ENCODE measurements at regions not wholly inside any gene's neighbourhood (a gene's known extent, or its start where the extent isn't known, plus 50 kb on each side); places are given as distances from the start of the nearest gene placed in this dataset.

- H3K4me1 Mint-ChIP-seq (ENCODE audit: low read depth in 2 of 2), result no peaks in the 10 kb centered on the region
- H3K4me3 Mint-ChIP-seq, result no peak overlapping the region
- H3K27me3 Mint-ChIP-seq, result no peaks in the 10 kb centered on the region
- DNase-seq (ENCODE audit: low spot score) (no peak), ATAC-seq (no peak)
- H3K36me3 Mint-ChIP-seq, result no peaks in the 10 kb centered on the region
- peaks cover 18% of the 10 kb centered on the region for H3K9me3 Mint-ChIP-seq
- H3K27ac Mint-ChIP-seq, result no peak overlapping the region
Measured at GRCh38 chr2:187102381-187102780, 253.4 kb upstream of the ZSWIM2 start.

GRCh38 chr2:187098154-187098553 is 249.2 kb upstream of the ZSWIM2 start:
- H3K27ac Mint-ChIP-seq, result no peak overlapping the region
- peaks cover 14% of the 10 kb centered on the region for H3K9me3 Mint-ChIP-seq
- ATAC-seq (no peak), DNase-seq (ENCODE audit: low spot score) (no peak)
- H3K27me3 Mint-ChIP-seq, result no peaks in the 10 kb centered on the region
- no peaks in the 10 kb centered on the region for H3K4me1 Mint-ChIP-seq (ENCODE audit: low read depth in 2 of 2)
- H3K4me3 Mint-ChIP-seq, result no peak overlapping the region
- no peaks in the 10 kb centered on the region for H3K36me3 Mint-ChIP-seq

- ATAC-seq, result no peak
- Mint-ChIP-seq H3K36me3 (peaks cover 8% of the 10 kb centered on the region), H3K27me3 (no peaks in the 10 kb centered on the region), H3K27ac (no peak overlapping the region), H3K4me1 (ENCODE audit: low read depth in 2 of 2) (no peaks in the 10 kb centered on the region), H3K9me3 (peaks cover 20% of the 10 kb centered on the region), H3K4me3 (no peak overlapping the region)
- no peak for DNase-seq (ENCODE audit: low spot score)
Measured at GRCh38 chr2:187093771-187094412, 244.9 kb upstream of the ZSWIM2 start.

GRCh38 chr2:187091664-187092063 is 242.7 kb upstream of the ZSWIM2 start:
- ATAC-seq (no peak), DNase-seq (ENCODE audit: low spot score) (no peak)
- Mint-ChIP-seq H3K9me3 (peaks cover 10% of the 10 kb centered on the region), H3K4me1 (ENCODE audit: low read depth in 2 of 2) (no peaks in the 10 kb centered on the region), H3K36me3 (peaks cover 13% of the 10 kb centered on the region), H3K27me3 (no peaks in the 10 kb centered on the region), H3K27ac (no peak overlapping the region), H3K4me3 (no peak overlapping the region)

GRCh38 chr2:187084524-187084923 is 235.6 kb upstream of the ZSWIM2 start:
- Mint-ChIP-seq H3K9me3 (peaks cover 20% of the 10 kb centered on the region), H3K4me3 (no peak overlapping the region), H3K4me1 (ENCODE audit: low read depth in 2 of 2) (no peaks in the 10 kb centered on the region), H3K27ac (no peak overlapping the region), H3K27me3 (no peaks in the 10 kb centered on the region), H3K36me3 (peaks cover 12% of the 10 kb centered on the region)
- ATAC-seq (no peak), DNase-seq (ENCODE audit: low spot score) (no peak)

- no peaks in the 10 kb centered on the region for H3K27me3 Mint-ChIP-seq
- H3K36me3 Mint-ChIP-seq, result no peaks in the 10 kb centered on the region
- peaks cover 24% of the 10 kb centered on the region for H3K9me3 Mint-ChIP-seq
- DNase-seq (ENCODE audit: low spot score) (no peak), ATAC-seq (no peak)
- no peak overlapping the region for H3K27ac Mint-ChIP-seq
- H3K4me3 Mint-ChIP-seq, result no peak overlapping the region
- no peaks in the 10 kb centered on the region for H3K4me1 Mint-ChIP-seq (ENCODE audit: low read depth in 2 of 2)
Measured at GRCh38 chr2:187081461-187081860, 232.5 kb upstream of the ZSWIM2 start.

- no peak for ATAC-seq
- H3K36me3 Mint-ChIP-seq, result no peaks in the 10 kb centered on the region
- H3K4me1 Mint-ChIP-seq (ENCODE audit: low read depth in 2 of 2), result no peaks in the 10 kb centered on the region
- DNase-seq (ENCODE audit: low spot score), result no peak
- no peak overlapping the region for H3K4me3 Mint-ChIP-seq
- H3K9me3 Mint-ChIP-seq, result peaks cover 20% of the 10 kb centered on the region
- no peaks in the 10 kb centered on the region for H3K27me3 Mint-ChIP-seq
- no peak overlapping the region for H3K27ac Mint-ChIP-seq
Measured at GRCh38 chr2:187079901-187080300, 230.9 kb upstream of the ZSWIM2 start.

GRCh38 chr2:187078297-187078696 is 229.3 kb upstream of the ZSWIM2 start:
- H3K4me3 Mint-ChIP-seq, result no peak overlapping the region
- no peak for ATAC-seq
- H3K27ac Mint-ChIP-seq, result no peak overlapping the region
- H3K4me1 Mint-ChIP-seq (ENCODE audit: low read depth in 2 of 2), result no peaks in the 10 kb centered on the region
- H3K36me3 Mint-ChIP-seq, result no peaks in the 10 kb centered on the region
- H3K27me3 Mint-ChIP-seq, result no peaks in the 10 kb centered on the region
- DNase-seq (ENCODE audit: low spot score), result no peak
- peaks cover 10% of the 10 kb centered on the region for H3K9me3 Mint-ChIP-seq

- no peaks in the 10 kb centered on the region for H3K36me3 Mint-ChIP-seq
- no peak overlapping the region for H3K27ac Mint-ChIP-seq
Measured at GRCh38 chr2:187075671-187076070, 226.7 kb upstream of the ZSWIM2 start.

GRCh38 chr2:187075199-187075635 is 226.2 kb upstream of the ZSWIM2 start:
- no peaks in the 10 kb centered on the region for H3K4me1 Mint-ChIP-seq (ENCODE audit: low read depth in 2 of 2)
- H3K27ac Mint-ChIP-seq, result no peak overlapping the region
- H3K36me3 Mint-ChIP-seq, result no peaks in the 10 kb centered on the region
- peaks cover 9% of the 10 kb centered on the region for H3K9me3 Mint-ChIP-seq
- DNase-seq (ENCODE audit: low spot score), result no peak
- H3K4me3 Mint-ChIP-seq, result no peak overlapping the region
- no peaks in the 10 kb centered on the region for H3K27me3 Mint-ChIP-seq
- no peak for ATAC-seq

More at GRCh38 chr2:187075671-187076070, 226.7 kb upstream of the ZSWIM2 start:
- no peaks in the 10 kb centered on the region for H3K4me1 Mint-ChIP-seq (ENCODE audit: low read depth in 2 of 2)
- peaks cover 9% of the 10 kb centered on the region for H3K9me3 Mint-ChIP-seq
- ATAC-seq, result no peak
- H3K27me3 Mint-ChIP-seq, result no peaks in the 10 kb centered on the region
- no peak for DNase-seq (ENCODE audit: low spot score)
- H3K4me3 Mint-ChIP-seq, result no peak overlapping the region

- Mint-ChIP-seq H3K4me3 (no peak overlapping the region), H3K4me1 (ENCODE audit: low read depth in 2 of 2) (no peaks in the 10 kb centered on the region), H3K36me3 (peaks cover 6% of the 10 kb centered on the region), H3K27me3 (no peaks in the 10 kb centered on the region), H3K27ac (no peak overlapping the region), H3K9me3 (peaks cover 5% of the 10 kb centered on the region)
- no peak for DNase-seq (ENCODE audit: low spot score)
- no peak for ATAC-seq
Measured at GRCh38 chr2:187058198-187058597, 209.2 kb upstream of the ZSWIM2 start.

GRCh38 chr2:187057466-187057865 is 208.5 kb upstream of the ZSWIM2 start:
- H3K27ac Mint-ChIP-seq, result no peak overlapping the region
- no peak overlapping the region for H3K4me3 Mint-ChIP-seq
- peaks cover 6% of the 10 kb centered on the region for H3K36me3 Mint-ChIP-seq
- DNase-seq (ENCODE audit: low spot score) (no peak), ATAC-seq (no peak)
- peaks cover 5% of the 10 kb centered on the region for H3K9me3 Mint-ChIP-seq
- H3K27me3 Mint-ChIP-seq, result no peaks in the 10 kb centered on the region
- no peaks in the 10 kb centered on the region for H3K4me1 Mint-ChIP-seq (ENCODE audit: low read depth in 2 of 2)

- peaks cover 5% of the 10 kb centered on the region for H3K9me3 Mint-ChIP-seq
- ATAC-seq (no peak), DNase-seq (ENCODE audit: low spot score) (no peak)
- H3K27me3 Mint-ChIP-seq, result no peaks in the 10 kb centered on the region
- no peak overlapping the region for H3K27ac Mint-ChIP-seq
- H3K4me3 Mint-ChIP-seq, result no peak overlapping the region
- no peaks in the 10 kb centered on the region for H3K4me1 Mint-ChIP-seq (ENCODE audit: low read depth in 2 of 2)
- peaks cover 7% of the 10 kb centered on the region for H3K36me3 Mint-ChIP-seq
Measured at GRCh38 chr2:187056416-187057334, 207.7 kb upstream of the ZSWIM2 start.

- H3K36me3 Mint-ChIP-seq, result peaks cover 11% of the 10 kb centered on the region
- H3K4me1 Mint-ChIP-seq (ENCODE audit: low read depth in 2 of 2), result no peaks in the 10 kb centered on the region
- H3K27ac Mint-ChIP-seq, result no peak overlapping the region
- DNase-seq (ENCODE audit: low spot score) (no peak), ATAC-seq (no peak)
- peaks cover 11% of the 10 kb centered on the region for H3K9me3 Mint-ChIP-seq
- H3K27me3 Mint-ChIP-seq, result no peaks in the 10 kb centered on the region
- H3K4me3 Mint-ChIP-seq, result no peak overlapping the region
Measured at GRCh38 chr2:187055463-187055862, 206.5 kb upstream of the ZSWIM2 start.

All from natural killer cell treated with Interleukin-12 subunit alpha and Interleukin-12 subunit beta and Interleukin-15 and Interleukin-18, amount 100 ng/mL, for 72 hours (primary cell).